HuH-7.5 (cell line): ENCODE measurements at regions not wholly inside any gene's neighbourhood (a gene's known extent, or its start where the extent isn't known, plus 50 kb on each side); places are given as distances from the start of the nearest gene placed in this dataset.

Experiments
- DNase-seq: peaks from one replicate; pipeline ENCODE4 v3.0.0; 2011; ENCODE audit warnings: low spot score

- no peak for DNase-seq
Measured at GRCh38 chr4:25578432-25578831, 77.2 kb upstream of the SLC34A2 start.

- DNase-seq: no peak
Measured at GRCh38 chr4:25580633-25581467, 74.8 kb upstream of the SLC34A2 start.

GRCh38 chr4:25585901-25586523, 69.6 kb upstream of the SLC34A2 start:
- DNase-seq: no peak

GRCh38 chr4:25588206-25588605, 67.4 kb upstream of the SLC34A2 start:
- DNase-seq: no peak

GRCh38 chr4:25590171-25590570, 65.5 kb upstream of the SLC34A2 start:
- no peak for DNase-seq

GRCh38 chr4:25592736-25593135, 62.9 kb upstream of the SLC34A2 start:
- DNase-seq: no peak
